Fibroblast of peridontal ligament (primary cell): ENCODE measurements at regions not wholly inside any gene's neighbourhood (a gene's known extent, or its start where the extent isn't known, plus 50 kb on each side); places are given as distances from the start of the nearest gene placed in this dataset.

ENCODE experiments used
- DNase-seq: peaks from one replicate; pipeline ENCODE4 v3.0.0-alpha.2; 2010; ENCODE audit errors: extremely low read depth

- DNase-seq: no peak
Measured at GRCh38 chr6:98131290-98131990, 702.9 kb upstream of the POU3F2 start.

- DNase-seq: no peak
Measured at GRCh38 chr6:98136333-98136732, 698.0 kb upstream of the POU3F2 start.

GRCh38 chr6:98137391-98137790 lies 697.0 kb upstream of the POU3F2 start:
- no peak for DNase-seq

- no peak for DNase-seq
Measured at GRCh38 chr6:98142839-98143238, 691.5 kb upstream of the POU3F2 start.

- no peak for DNase-seq
Measured at GRCh38 chr6:98146656-98147055, 687.7 kb upstream of the POU3F2 start.

GRCh38 chr6:98156580-98156979 lies 677.8 kb upstream of the POU3F2 start:
- no peak for DNase-seq

- no peak for DNase-seq
Measured at GRCh38 chr6:98179606-98180005, 654.8 kb upstream of the POU3F2 start.

GRCh38 chr6:98200084-98200483 lies 634.3 kb upstream of the POU3F2 start:
- no peak for DNase-seq

- peak; percentile 2 for DNase-seq
Measured at GRCh38 chr6:98203170-98203806, 631.1 kb upstream of the POU3F2 start.

GRCh38 chr6:98212468-98212867 lies 621.9 kb upstream of the POU3F2 start:
- DNase-seq: no peak

- DNase-seq: no peak
Measured at GRCh38 chr6:98215531-98215930, 618.8 kb upstream of the POU3F2 start.

- DNase-seq: no peak
Measured at GRCh38 chr6:98230250-98230649, 604.1 kb upstream of the POU3F2 start.

- no peak for DNase-seq
Measured at GRCh38 chr6:98239057-98239456, 595.3 kb upstream of the POU3F2 start.

- no peak for DNase-seq
Measured at GRCh38 chr6:98241630-98242029, 592.7 kb upstream of the POU3F2 start.

GRCh38 chr6:98254624-98255023 lies 579.8 kb upstream of the POU3F2 start:
- no peak for DNase-seq

- DNase-seq: no peak
Measured at GRCh38 chr6:98260382-98260781, 574.0 kb upstream of the POU3F2 start.

GRCh38 chr6:98272060-98272459 lies 562.3 kb upstream of the POU3F2 start:
- DNase-seq: no peak

- DNase-seq: no peak
Measured at GRCh38 chr6:98274691-98275090, 559.7 kb upstream of the POU3F2 start.

GRCh38 chr6:98280492-98280891 lies 553.9 kb upstream of the POU3F2 start:
- no peak for DNase-seq

GRCh38 chr6:98286620-98287019 lies 547.8 kb upstream of the POU3F2 start:
- no peak for DNase-seq

GRCh38 chr6:98287876-98288275 lies 546.5 kb upstream of the POU3F2 start:
- no peak for DNase-seq

- DNase-seq: no peak
Measured at GRCh38 chr6:98292810-98293209, 541.6 kb upstream of the POU3F2 start.

GRCh38 chr6:98295515-98296175 lies 538.7 kb upstream of the POU3F2 start:
- no peak for DNase-seq
